ENCODE measurements at regions not wholly inside any gene's neighbourhood (a gene's known extent, or its start where the extent isn't known, plus 50 kb on each side); places are given as distances from the start of the nearest gene placed in this dataset.
"Not testable (repeated sequence)": the region's sequence is repeated elsewhere in the genome, so short reads cannot be mapped to it uniquely, and the experiment has no call there.

GRCh38 chr16:88260146-88260545 lies 122.6 kb upstream of the ZNF469 start:
- not testable (repeated sequence) for DNase-seq; H3K4me3 Mint-ChIP-seq; H3K27ac Mint-ChIP-seq; H3K36me3 Mint-ChIP-seq (ENCODE audit: low read depth); H3K4me1 ChIP-seq (ENCODE audit: control insufficient read depth, insufficient read depth, low read length); H3K4me3 ChIP-seq (ENCODE audit: low read length); H3K4me1 Mint-ChIP-seq; H3K27me3 ChIP-seq (ENCODE audit: control insufficient read depth, insufficient read depth, low read length, poor library complexity, severe bottlenecking); H3K9me3 ChIP-seq (ENCODE audit: control insufficient read depth, low read length); H3K9ac ChIP-seq (ENCODE audit: extremely low read depth, low read length, poor library complexity, severe bottlenecking); H3K27ac ChIP-seq (ENCODE audit: low read depth, low read length); H3K27me3 Mint-ChIP-seq (ENCODE audit: insufficient read depth); H3K36me3 ChIP-seq (ENCODE audit: control insufficient read depth, insufficient read depth, low read length)
- peaks cover 16% of the 10 kb centered on the region for H3K9me3 Mint-ChIP-seq
- WGBS, 2 experiments (ENCODE audit: insufficient coverage in 1 of 2, insufficient read length in 1 of 2), result 94 to 95% methylated on average over 13 to 17 of the region's 17 CpGs

GRCh38 chr16:88260881-88261665 lies 121.7 kb upstream of the ZNF469 start:
- not testable (repeated sequence) for H3K4me3 ChIP-seq (ENCODE audit: low read length); H3K27ac ChIP-seq (ENCODE audit: low read depth, low read length); H3K4me1 Mint-ChIP-seq; DNase-seq; H3K27ac Mint-ChIP-seq; H3K36me3 ChIP-seq (ENCODE audit: control insufficient read depth, insufficient read depth, low read length); H3K4me1 ChIP-seq (ENCODE audit: control insufficient read depth, insufficient read depth, low read length); H3K4me3 Mint-ChIP-seq; H3K27me3 Mint-ChIP-seq (ENCODE audit: insufficient read depth); H3K9me3 ChIP-seq (ENCODE audit: control insufficient read depth, low read length); H3K36me3 Mint-ChIP-seq (ENCODE audit: low read depth); H3K9ac ChIP-seq (ENCODE audit: extremely low read depth, low read length, poor library complexity, severe bottlenecking); H3K27me3 ChIP-seq (ENCODE audit: control insufficient read depth, insufficient read depth, low read length, poor library complexity, severe bottlenecking); H3K9me3 Mint-ChIP-seq
- 94 to 97% methylated on average over 20 to 24 of the region's 26 CpGs for WGBS, 2 experiments (ENCODE audit: insufficient coverage in 1 of 2, insufficient read length in 1 of 2)

- H3K9me3 ChIP-seq (ENCODE audit: control insufficient read depth, low read length); H3K9ac ChIP-seq (ENCODE audit: extremely low read depth, low read length, poor library complexity, severe bottlenecking); H3K36me3 ChIP-seq (ENCODE audit: control insufficient read depth, insufficient read depth, low read length); DNase-seq; H3K4me3 Mint-ChIP-seq; H3K27me3 Mint-ChIP-seq (ENCODE audit: insufficient read depth); H3K27me3 ChIP-seq (ENCODE audit: control insufficient read depth, insufficient read depth, low read length, poor library complexity, severe bottlenecking); H3K4me3 ChIP-seq (ENCODE audit: low read length); H3K27ac ChIP-seq (ENCODE audit: low read depth, low read length); H3K27ac Mint-ChIP-seq; H3K4me1 Mint-ChIP-seq; H3K36me3 Mint-ChIP-seq (ENCODE audit: low read depth); H3K4me1 ChIP-seq (ENCODE audit: control insufficient read depth, insufficient read depth, low read length); H3K9me3 Mint-ChIP-seq: not testable (repeated sequence)
- WGBS, 2 experiments (ENCODE audit: insufficient coverage in 1 of 2, insufficient read length in 1 of 2), result 95 to 100% methylated on average over 5 to 17 of the region's 18 CpGs
Observed at GRCh38 chr16:88261814-88262605, 120.7 kb upstream of the ZNF469 start.

GRCh38 chr16:88262858-88263563 lies 119.7 kb upstream of the ZNF469 start:
- not testable (repeated sequence) for H3K4me1 Mint-ChIP-seq; H3K9ac ChIP-seq (ENCODE audit: extremely low read depth, low read length, poor library complexity, severe bottlenecking); H3K4me3 Mint-ChIP-seq; H3K27me3 Mint-ChIP-seq (ENCODE audit: insufficient read depth); H3K4me3 ChIP-seq (ENCODE audit: low read length); H3K9me3 ChIP-seq (ENCODE audit: control insufficient read depth, low read length); H3K36me3 ChIP-seq (ENCODE audit: control insufficient read depth, insufficient read depth, low read length); H3K4me1 ChIP-seq (ENCODE audit: control insufficient read depth, insufficient read depth, low read length); H3K36me3 Mint-ChIP-seq (ENCODE audit: low read depth); H3K27ac ChIP-seq (ENCODE audit: low read depth, low read length); H3K9me3 Mint-ChIP-seq; H3K27ac Mint-ChIP-seq; DNase-seq; H3K27me3 ChIP-seq (ENCODE audit: control insufficient read depth, insufficient read depth, low read length, poor library complexity, severe bottlenecking)
- WGBS, 2 experiments (ENCODE audit: insufficient coverage in 1 of 2, insufficient read length in 1 of 2), result 88 to 92% methylated on average over 12 to 32 of the region's 34 CpGs

- not testable (repeated sequence) for DNase-seq; H3K27me3 Mint-ChIP-seq (ENCODE audit: insufficient read depth); H3K9me3 ChIP-seq (ENCODE audit: control insufficient read depth, low read length); H3K4me3 Mint-ChIP-seq; H3K27ac ChIP-seq (ENCODE audit: low read depth, low read length); H3K27me3 ChIP-seq (ENCODE audit: control insufficient read depth, insufficient read depth, low read length, poor library complexity, severe bottlenecking); H3K4me3 ChIP-seq (ENCODE audit: low read length); H3K4me1 Mint-ChIP-seq; H3K36me3 ChIP-seq (ENCODE audit: control insufficient read depth, insufficient read depth, low read length); H3K36me3 Mint-ChIP-seq (ENCODE audit: low read depth); H3K4me1 ChIP-seq (ENCODE audit: control insufficient read depth, insufficient read depth, low read length); H3K27ac Mint-ChIP-seq; H3K9ac ChIP-seq (ENCODE audit: extremely low read depth, low read length, poor library complexity, severe bottlenecking); H3K9me3 Mint-ChIP-seq
- 90 to 100% methylated on average over 1 to 11 of the region's 17 CpGs for WGBS, 2 experiments (ENCODE audit: insufficient coverage in 1 of 2, insufficient read length in 1 of 2)
Observed at GRCh38 chr16:88263681-88264287, 119.0 kb upstream of the ZNF469 start.
